GM21737 (cell line): ENCODE measurements at regions not wholly inside any gene's neighbourhood (a gene's known extent, or its start where the extent isn't known, plus 50 kb on each side); places are given as distances from the start of the nearest gene placed in this dataset.

Experiments
- ATAC-seq: cut with Tn5 transposase; IDR thresholded peaks from one replicate; pipeline ENCODE4 v1.9.1; 2021; ENCODE audit warnings: mild to moderate bottlenecking, moderate library complexity; ENCODE audit not compliant: unreplicated experiment

- ATAC-seq: no peak
Observed at GRCh38 chr2:204108330-204108751, 171.8 kb downstream of the ICOS start.

DNA sequence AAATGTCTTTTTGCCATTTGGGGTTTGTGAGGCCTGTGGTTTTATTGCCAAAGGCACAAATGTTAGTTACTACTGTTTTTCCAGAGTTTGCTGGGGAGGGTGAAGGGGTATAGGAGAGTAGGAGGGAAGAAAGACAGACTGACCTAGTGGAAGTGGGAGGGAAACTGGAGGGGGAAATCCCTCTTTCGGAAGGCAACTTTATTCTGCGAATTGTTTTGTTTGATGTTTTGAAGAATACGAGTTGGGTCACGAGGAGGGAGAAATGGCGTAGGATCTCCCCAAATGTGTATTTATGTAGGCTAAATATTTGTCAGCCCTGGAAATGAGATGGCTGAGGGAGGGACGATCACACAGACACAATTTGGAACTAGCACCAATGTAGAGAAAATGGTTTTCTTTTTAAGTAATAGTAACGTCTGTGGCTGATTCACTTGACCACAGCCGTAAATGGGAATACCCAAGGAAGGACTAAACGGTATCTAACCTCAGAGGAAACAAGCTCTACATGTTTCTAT lies 172.3 kb downstream of the ICOS start:
- no peak for ATAC-seq

- ATAC-seq: no peak
Observed at GRCh38 chr2:204109681-204110080, 173.1 kb downstream of the ICOS start.

DNA sequence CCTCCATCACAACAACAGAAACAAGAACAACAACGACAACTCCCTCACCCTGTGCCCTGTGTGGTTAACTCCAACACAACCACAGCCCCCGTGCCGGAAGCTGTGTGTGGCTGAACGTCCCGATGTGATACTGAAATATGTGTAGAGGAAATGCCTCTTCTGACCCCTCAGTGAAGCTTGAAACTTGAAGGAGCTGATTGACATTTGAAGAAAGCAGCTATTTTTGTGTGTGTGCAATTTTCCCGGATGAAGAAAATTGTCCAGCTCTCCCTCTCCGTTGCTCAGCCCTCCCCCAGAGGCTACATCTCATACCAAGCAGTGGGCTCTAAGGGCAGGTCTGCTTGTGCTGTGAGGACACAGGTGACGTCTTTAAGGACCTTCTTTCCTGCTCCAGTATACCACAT lies 173.8 kb downstream of the ICOS start:
- ATAC-seq: peak; percentile 95

DNA sequence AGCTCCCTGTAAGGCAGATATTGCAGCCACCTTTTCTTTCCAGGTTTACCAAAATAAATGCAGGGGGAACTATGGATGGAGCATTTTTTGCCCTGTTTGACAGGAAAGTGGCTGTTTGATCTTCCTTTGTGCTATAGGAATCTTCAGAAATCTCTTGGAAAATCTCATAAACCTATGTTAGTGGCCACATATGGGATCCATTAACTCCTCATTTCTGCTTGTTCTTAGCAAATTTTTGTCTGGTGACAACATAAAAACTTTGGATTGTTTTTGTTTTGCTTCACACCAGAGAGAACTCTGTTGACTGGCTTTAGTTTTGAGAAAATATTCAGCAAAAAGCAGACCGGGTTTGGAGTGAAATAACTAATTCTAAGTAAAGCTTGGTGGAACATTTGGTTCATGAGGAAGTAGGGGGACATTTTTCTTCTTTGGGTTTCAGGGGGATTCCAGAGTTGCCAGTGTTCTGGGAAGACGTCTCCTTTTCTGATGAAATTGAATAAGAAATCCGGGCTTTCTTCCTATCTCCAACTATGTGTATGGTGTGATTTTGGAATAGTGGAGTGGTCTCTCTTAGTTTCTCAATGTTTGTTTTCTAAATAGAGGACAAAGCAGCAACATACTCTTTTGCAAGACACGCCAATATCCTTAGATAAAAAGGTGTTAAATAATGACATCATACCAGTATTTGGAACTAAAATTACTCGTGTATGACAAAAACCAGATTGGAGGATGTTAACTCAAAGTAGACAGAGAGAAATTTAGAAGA lies 174.4 kb downstream of the ICOS start:
- no peak for ATAC-seq

- ATAC-seq: no peak
Observed at GRCh38 chr2:204112084-204112770, 175.7 kb downstream of the ICOS start.

DNA sequence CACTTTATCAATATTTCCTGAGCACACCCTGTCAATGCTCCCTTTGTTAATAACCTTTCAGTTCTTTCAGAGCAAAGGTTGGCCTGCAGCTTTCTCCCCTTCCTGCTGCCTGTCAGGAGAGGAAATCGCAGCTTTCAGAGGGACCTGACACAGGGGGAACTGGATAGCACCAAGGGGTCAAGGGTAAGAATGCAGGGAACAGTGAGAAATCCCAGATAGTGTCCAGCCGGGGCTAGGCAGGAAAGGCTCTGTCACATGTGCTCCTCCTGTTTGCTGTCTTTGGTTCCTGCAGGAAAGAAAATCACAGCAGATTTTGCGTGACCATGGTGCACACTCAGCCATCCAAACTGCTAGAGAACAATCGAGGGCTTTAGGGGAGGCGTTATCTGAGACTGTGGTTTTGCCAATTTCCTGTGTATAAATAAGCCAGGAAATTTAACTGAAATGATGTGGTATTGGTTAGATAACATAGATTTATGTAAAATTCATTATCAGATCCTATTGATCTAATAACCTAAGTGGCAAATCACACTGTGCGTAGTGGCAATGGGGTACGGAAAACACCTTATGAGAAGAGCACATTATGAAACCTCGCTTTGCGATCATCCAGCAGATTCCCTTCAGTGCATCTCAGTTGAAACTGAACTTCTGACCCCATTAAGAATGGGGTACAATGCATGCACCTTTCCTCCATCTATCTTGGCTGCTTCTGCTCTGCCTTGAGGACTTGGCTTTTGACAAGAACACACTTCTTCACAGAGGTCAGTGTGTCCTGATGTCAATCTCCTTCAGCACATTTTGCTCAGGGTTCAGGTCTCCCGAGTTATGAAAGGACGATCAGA lies 178.0 kb downstream of the ICOS start:
- ATAC-seq: no peak

DNA sequence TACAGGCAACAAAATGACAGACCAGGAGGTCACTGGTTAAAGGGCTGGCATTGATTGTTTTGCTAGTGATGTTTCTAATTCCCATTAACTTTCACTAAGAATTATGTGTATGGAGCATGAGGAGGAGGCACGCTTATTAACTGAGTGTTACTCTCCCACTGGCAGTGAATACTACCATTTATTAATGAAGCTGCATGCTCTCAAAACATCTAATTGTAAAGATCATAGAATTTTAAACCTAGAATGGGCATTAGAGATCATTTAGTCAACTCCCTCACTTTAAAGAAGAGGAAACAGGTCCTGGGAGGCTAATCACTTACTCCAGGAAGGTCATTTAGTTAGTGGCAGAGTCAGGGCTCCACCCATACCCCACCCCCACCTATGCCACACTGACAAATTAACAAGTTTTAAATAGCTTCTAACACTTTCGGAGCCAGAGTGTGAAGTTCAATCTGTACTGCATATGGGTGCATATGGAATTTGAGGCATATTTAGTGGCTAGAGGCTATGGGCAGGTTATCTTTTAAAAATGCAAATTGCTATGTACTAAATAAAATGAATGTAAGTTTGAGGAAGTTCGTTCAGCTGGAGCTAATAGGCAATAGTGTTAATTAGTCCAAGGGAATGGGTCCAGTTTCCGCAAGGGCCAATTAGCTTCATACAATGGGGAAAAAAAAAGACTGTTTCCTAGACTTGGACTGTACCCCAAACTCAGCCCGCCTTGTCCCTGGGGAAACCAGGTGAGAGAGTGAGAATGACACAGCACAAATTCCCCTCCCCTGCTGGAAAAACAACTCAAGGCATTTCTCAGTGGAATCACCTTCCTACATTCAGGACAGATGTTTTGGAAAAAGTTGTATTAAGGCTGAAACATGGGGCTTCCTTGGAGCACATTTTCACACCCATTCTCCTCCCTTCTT lies 178.8 kb downstream of the ICOS start:
- ATAC-seq: no peak

GRCh38 chr2:204116159-204116792 lies 179.7 kb downstream of the ICOS start:
- ATAC-seq: no peak

GRCh38 chr2:204122425-204122824 lies 185.9 kb downstream of the ICOS start:
- no peak for ATAC-seq

- no peak for ATAC-seq
Observed at GRCh38 chr2:204124140-204124750, 187.7 kb downstream of the ICOS start.

DNA sequence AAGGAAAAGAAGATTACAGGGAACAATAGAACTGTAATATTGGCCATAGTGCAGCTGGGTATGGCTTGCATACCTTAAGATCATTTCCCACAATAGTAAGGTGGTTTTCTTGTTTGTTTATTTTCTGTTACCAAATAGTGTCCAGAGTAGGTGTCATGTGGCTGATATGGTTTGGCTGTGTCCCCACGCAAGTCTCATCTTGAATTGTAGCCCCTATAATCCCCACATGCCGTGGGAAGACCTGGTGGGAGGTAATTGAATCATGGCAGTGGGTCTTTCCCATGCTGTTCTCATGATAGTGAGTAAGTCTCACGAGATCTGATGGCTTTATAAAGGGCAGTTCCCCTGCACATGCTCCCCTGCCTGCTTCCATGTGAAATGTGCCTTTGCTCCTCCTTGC lies 190.1 kb downstream of the ICOS start:
- ATAC-seq: no peak

DNA sequence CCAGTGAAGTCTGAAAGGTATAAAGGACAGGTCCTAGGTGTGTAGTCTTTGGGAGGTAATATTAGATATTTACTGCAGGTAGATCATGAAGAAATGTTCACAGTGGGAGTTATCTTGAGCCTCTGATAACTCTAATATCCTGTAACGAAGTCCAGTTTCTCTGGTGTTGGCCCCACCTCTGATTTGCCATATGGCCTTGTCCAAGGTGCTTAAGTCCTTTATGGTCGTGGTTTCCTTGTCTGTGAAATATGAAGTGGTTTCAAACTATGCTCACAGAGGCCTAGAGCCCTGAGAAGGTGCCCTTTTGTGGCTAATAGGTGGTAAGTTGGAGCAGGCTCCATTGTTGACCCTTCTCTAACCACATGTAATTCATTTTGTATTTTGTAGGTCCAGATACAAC lies 190.7 kb downstream of the ICOS start:
- ATAC-seq: no peak

- ATAC-seq: no peak
Observed at GRCh38 chr2:204129591-204130294, 193.2 kb downstream of the ICOS start.

- ATAC-seq: no peak
Observed at GRCh38 chr2:204131621-204132020, 195.1 kb downstream of the ICOS start.

GRCh38 chr2:204133476-204133875 lies 196.9 kb downstream of the ICOS start:
- ATAC-seq: no peak

GRCh38 chr2:204134421-204134820 lies 197.9 kb downstream of the ICOS start:
- ATAC-seq: no peak

- ATAC-seq: no peak
Observed at GRCh38 chr2:204135752-204136151, 199.2 kb downstream of the ICOS start.

GRCh38 chr2:204138206-204138605 lies 201.6 kb downstream of the ICOS start:
- no peak for ATAC-seq
